Activated CD8-positive, alpha-beta T cell treated with anti-CD3 and anti-CD28 coated beads for 36 hours (primary cell): ENCODE measurements at regions not wholly inside any gene's neighbourhood (a gene's known extent, or its start where the extent isn't known, plus 50 kb on each side); places are given as distances from the start of the nearest gene placed in this dataset.

ENCODE experiments used
- ATAC-seq: fragments of 200-7000 bp; cut with Tn5 transposase; one replicate; pipeline ENCODE4 v1.10.0; 2021; ENCODE audit warnings: mild to moderate bottlenecking, moderate library complexity
- CTCF ChIA-PET: fragments of 350-600 bp; sonication (Branson Sonifier 250); formaldehyde crosslinking; loops from one replicate; lab custom pipeline; 2021; ENCODE audit warnings: antibody characterized with exemption; lab: Charles Lee
- POLR2A ChIA-PET: fragments of 350-600 bp; sonication (Branson Sonifier 250); formaldehyde crosslinking; loops from one replicate; lab custom pipeline; 2021; ENCODE audit warnings: antibody characterized with exemption; lab: Charles Lee
- DNase-seq: peaks from one replicate; pipeline ENCODE4 v3.0.0-alpha.2; 2020
- H3K27ac Mint-ChIP-seq: one replicate; pipeline ENCODE4 v1.8.0; 2021; ENCODE audit warnings: mild to moderate bottlenecking, mixed read lengths
- H3K27me3 Mint-ChIP-seq: one replicate; pipeline ENCODE4 v1.8.0; 2021; ENCODE audit warnings: mixed read lengths
- H3K36me3 Mint-ChIP-seq: one replicate; pipeline ENCODE4 v1.8.0; 2021; ENCODE audit warnings: low read depth, mixed read lengths
- H3K4me1 Mint-ChIP-seq: one replicate; pipeline ENCODE4 v1.8.0; 2021; ENCODE audit warnings: low read depth, mixed read lengths
- H3K4me3 Mint-ChIP-seq: one replicate; pipeline ENCODE4 v1.8.0; 2021; ENCODE audit warnings: mild to moderate bottlenecking, moderate library complexity, mixed read lengths
- H3K9me3 Mint-ChIP-seq: one replicate; pipeline ENCODE4 v1.8.0; 2021; ENCODE audit warnings: mixed read lengths
- intact Hi-C: fragments of 100-400 bp; cut with micrococcal nuclease; formaldehyde crosslinking; loops from one replicate; pipeline ENCODE4 v1.10.0; 2022
- TF ChIP-seq, protein P1 (sequence below): fragments of 200-600 bp; IDR thresholded peaks from one replicate; pipeline ENCODE4 v1.8.0; 2022; ENCODE audit warnings: antibody characterized with exemption, mild to moderate bottlenecking

DNA sequence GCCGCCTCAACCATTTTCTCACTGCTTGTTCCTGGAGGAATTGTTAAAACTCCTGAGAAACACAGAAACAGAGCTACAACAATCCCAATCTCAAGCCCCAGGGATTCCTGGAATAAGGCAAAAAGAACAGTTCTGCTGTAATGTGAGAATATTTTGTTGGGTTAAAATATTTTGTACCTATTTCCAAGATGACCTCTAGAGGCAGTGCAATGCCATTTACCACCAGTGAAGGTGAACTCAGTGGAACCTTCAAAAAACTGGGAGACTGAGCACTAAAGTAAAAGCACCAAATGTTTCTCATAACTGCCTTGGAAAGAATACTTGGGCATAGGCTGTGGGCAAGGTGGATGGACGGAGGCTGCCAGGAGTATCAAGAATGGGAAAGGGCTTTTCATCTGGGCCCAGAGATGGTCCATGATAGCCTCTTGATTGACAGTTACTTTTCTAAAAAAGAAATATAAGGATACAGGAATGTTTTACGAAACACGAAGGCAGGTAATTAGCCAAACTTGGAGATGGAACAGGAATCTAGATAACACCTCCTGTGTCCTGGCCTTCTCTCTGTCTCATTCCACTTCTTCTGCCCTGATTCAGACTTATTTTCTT is 334.0 kb upstream of the FLRT2 start:
- Mint-ChIP-seq H3K4me1 (no peaks in the 10 kb centered on the region), H3K27ac (no peak overlapping the region), H3K36me3 (no peaks in the 10 kb centered on the region), H3K27me3 (no peaks in the 10 kb centered on the region), H3K9me3 (peaks cover 5% of the 10 kb centered on the region), H3K4me3 (no peak overlapping the region)
- intact Hi-C loops = no loop called here
- TF ChIP-seq, protein P1, sequence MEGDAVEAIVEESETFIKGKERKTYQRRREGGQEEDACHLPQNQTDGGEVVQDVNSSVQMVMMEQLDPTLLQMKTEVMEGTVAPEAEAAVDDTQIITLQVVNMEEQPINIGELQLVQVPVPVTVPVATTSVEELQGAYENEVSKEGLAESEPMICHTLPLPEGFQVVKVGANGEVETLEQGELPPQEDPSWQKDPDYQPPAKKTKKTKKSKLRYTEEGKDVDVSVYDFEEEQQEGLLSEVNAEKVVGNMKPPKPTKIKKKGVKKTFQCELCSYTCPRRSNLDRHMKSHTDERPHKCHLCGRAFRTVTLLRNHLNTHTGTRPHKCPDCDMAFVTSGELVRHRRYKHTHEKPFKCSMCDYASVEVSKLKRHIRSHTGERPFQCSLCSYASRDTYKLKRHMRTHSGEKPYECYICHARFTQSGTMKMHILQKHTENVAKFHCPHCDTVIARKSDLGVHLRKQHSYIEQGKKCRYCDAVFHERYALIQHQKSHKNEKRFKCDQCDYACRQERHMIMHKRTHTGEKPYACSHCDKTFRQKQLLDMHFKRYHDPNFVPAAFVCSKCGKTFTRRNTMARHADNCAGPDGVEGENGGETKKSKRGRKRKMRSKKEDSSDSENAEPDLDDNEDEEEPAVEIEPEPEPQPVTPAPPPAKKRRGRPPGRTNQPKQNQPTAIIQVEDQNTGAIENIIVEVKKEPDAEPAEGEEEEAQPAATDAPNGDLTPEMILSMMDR = no peak
- ChIA-PET CTCF (no interaction called here), POLR2A (no interaction called here)
- DNase-seq (no peak), ATAC-seq (no peak)

DNA sequence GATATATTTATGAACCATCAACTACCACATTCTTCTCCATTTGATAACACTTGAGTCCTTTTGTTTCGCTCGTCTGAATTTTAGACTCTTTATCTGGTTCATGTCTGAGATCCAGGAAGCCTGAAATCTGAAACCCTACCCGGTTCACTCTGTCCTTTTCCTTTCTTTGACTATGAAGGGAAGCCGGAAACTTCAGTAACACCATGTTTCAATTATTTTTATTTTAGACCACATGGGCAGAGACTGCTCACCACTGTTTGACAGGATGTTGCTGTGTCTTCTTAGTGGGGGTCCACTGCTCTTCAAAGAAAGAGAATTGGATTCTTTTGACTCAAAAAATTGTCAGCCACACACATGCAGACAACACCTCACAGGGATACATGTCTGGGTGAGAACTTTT is 331.9 kb upstream of the FLRT2 start:
- ATAC-seq = no peak
- H3K36me3 Mint-ChIP-seq = no peaks in the 10 kb centered on the region
- no peak overlapping the region for H3K27ac Mint-ChIP-seq
- CTCF ChIA-PET = no interaction called here
- intact Hi-C loops = no loop called here
- TF ChIP-seq, protein P1 = no peak
- H3K9me3 Mint-ChIP-seq = peaks cover 5% of the 10 kb centered on the region
- H3K4me3 Mint-ChIP-seq = no peak overlapping the region
- no peaks in the 10 kb centered on the region for H3K27me3 Mint-ChIP-seq
- POLR2A ChIA-PET = no interaction called here
- H3K4me1 Mint-ChIP-seq = no peaks in the 10 kb centered on the region
- no peak for DNase-seq

DNA sequence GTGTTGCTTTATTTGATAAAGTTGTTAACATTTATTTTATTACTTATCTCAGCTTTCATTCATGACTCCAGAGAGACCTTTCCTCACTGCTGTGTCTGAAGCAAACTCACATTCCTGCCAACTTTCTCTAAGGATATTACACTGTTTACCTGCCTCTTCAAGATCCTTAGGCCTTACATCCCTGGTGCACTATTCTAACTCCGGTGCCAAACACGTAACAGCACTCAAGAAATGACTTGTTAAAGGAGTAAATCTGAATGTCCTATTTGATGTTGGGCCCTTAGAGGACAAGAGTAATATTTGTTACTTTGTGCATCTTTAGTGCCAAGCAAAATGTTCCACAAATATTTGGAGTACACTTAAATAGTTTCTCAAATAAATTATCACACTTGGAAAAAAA is 324.1 kb upstream of the FLRT2 start:
- no peak for ATAC-seq
- Mint-ChIP-seq H3K27me3 (no peaks in the 10 kb centered on the region), H3K9me3 (no peaks in the 10 kb centered on the region), H3K27ac (no peak overlapping the region), H3K4me3 (no peak overlapping the region), H3K4me1 (no peaks in the 10 kb centered on the region), H3K36me3 (no peaks in the 10 kb centered on the region)
- ChIA-PET CTCF (no interaction called here), POLR2A (no interaction called here)
- intact Hi-C loops = no loop called here
- no peak for DNase-seq
- TF ChIP-seq, protein P1 = no peak

DNA sequence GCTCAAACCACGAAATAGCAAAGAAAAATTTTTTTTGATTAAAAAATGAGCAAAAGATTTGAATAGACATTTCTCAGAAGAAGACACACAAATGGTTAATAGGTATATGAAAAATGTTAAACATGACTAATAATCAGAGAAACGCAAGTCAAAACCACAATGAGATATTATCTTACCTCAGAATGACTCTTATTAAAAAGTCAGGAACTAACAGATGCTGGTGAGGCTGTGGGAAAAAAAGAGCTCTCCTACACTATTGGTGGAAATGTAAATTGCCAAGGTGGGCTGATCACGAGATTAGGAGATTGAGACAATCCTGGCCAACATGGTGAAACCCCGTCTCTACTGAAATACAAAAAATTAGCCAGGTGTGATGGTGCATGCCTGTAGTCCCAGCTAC is 315.5 kb upstream of the FLRT2 start:
- TF ChIP-seq, protein P1 = no peak
- no peaks in the 10 kb centered on the region for H3K36me3 Mint-ChIP-seq
- intact Hi-C loops = no loop called here
- peaks cover 3% of the 10 kb centered on the region for H3K9me3 Mint-ChIP-seq
- POLR2A ChIA-PET = no interaction called here
- DNase-seq (no peak), ATAC-seq (no peak)
- H3K27ac Mint-ChIP-seq = no peak overlapping the region
- H3K4me1 Mint-ChIP-seq = no peaks in the 10 kb centered on the region
- H3K27me3 Mint-ChIP-seq = no peaks in the 10 kb centered on the region
- H3K4me3 Mint-ChIP-seq = no peak overlapping the region
- CTCF ChIA-PET = no interaction called here

DNA sequence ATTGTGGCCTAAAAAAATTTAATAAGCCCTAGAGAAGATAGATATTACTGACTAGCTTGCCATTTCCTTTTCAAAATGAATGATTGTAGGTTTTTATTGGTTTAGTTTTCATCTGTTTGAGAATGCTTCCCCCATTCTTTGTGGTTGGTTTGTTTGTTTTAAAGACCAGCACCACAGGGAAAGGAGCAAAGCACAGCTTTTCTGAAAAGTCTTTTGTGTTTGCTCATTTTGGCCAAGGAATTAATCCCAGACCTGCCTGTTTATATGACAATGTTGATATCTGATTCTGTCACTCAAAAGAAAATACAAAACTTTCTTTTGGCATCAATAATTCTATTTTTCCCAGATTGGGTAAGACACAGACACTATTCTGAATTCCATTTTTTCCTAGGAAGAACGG is 312.5 kb upstream of the FLRT2 start:
- Mint-ChIP-seq H3K27me3 (no peaks in the 10 kb centered on the region), H3K9me3 (peaks cover 3% of the 10 kb centered on the region), H3K4me3 (no peak overlapping the region), H3K27ac (no peak overlapping the region), H3K36me3 (no peaks in the 10 kb centered on the region), H3K4me1 (no peaks in the 10 kb centered on the region)
- POLR2A ChIA-PET = no interaction called here
- TF ChIP-seq, protein P1 = no peak
- DNase-seq = no peak
- intact Hi-C loops = no loop called here
- ATAC-seq = no peak
- CTCF ChIA-PET = interaction anchor here (0.6 kb wide), 1 partner anchor 16 kb away, joined by 3 read pairs; no protein-coding TSS in a partner anchor
